NCI-H1694 (cell line): ENCODE measurements at regions not wholly inside any gene's neighbourhood (a gene's known extent, or its start where the extent isn't known, plus 50 kb on each side); places are given as distances from the start of the nearest gene placed in this dataset.

Source experiments
- DNase-seq: peaks from one replicate; lab custom pipeline; 2025; lab: John Stamatoyannopoulos, UW

GRCh38 chr12:34396861-34397590 lies 374.7 kb downstream of the ALG10 start:
- no peak for DNase-seq

GRCh38 chr12:34397591-34398365 lies 375.5 kb downstream of the ALG10 start:
- no peak for DNase-seq

- DNase-seq, result no peak
Observed at GRCh38 chr12:34398366-34398705, 376.0 kb downstream of the ALG10 start.

- no peak for DNase-seq
Observed at GRCh38 chr12:34398706-34399630, 376.7 kb downstream of the ALG10 start.

- no peak for DNase-seq
Observed at GRCh38 chr12:34399631-34400410, 377.5 kb downstream of the ALG10 start.

GRCh38 chr12:34400411-34400881 lies 378.1 kb downstream of the ALG10 start:
- DNase-seq, result no peak

GRCh38 chr12:34400986-34401658 lies 378.8 kb downstream of the ALG10 start:
- DNase-seq, result no peak

- no peak for DNase-seq
Observed at GRCh38 chr12:34401659-34402227, 379.4 kb downstream of the ALG10 start.

- no peak for DNase-seq
Observed at GRCh38 chr12:34402228-34402898, 380.1 kb downstream of the ALG10 start.

- DNase-seq, result no peak
Observed at GRCh38 chr12:34402899-34403705, 380.8 kb downstream of the ALG10 start.

- no peak for DNase-seq
Observed at GRCh38 chr12:34403706-34404376, 381.5 kb downstream of the ALG10 start.

- DNase-seq, result no peak
Observed at GRCh38 chr12:34404377-34405285, 382.3 kb downstream of the ALG10 start.

- no peak for DNase-seq
Observed at GRCh38 chr12:34405286-34406227, 383.3 kb downstream of the ALG10 start.

GRCh38 chr12:34406228-34406995 lies 384.1 kb downstream of the ALG10 start:
- DNase-seq, result no peak

GRCh38 chr12:34406996-34407300 lies 384.7 kb downstream of the ALG10 start:
- no peak for DNase-seq

- no peak for DNase-seq
Observed at GRCh38 chr12:34407813-34408212, 385.5 kb downstream of the ALG10 start.
